Karpas-422 (cell line): ENCODE measurements at regions not wholly inside any gene's neighbourhood (a gene's known extent, or its start where the extent isn't known, plus 50 kb on each side); places are given as distances from the start of the nearest gene placed in this dataset.
"Not testable (repeated sequence)": the region's sequence is repeated elsewhere in the genome, so short reads cannot be mapped to it uniquely, and the experiment has no call there.

Experiments
- DNase-seq: peaks from one replicate; pipeline ENCODE4 v3.0.0-alpha.2; 2015
- H2AFZ ChIP-seq: fragments of 200-600 bp; sonication (generic); 2 replicates; pipeline ENCODE4 v1.6.1; 2014; ENCODE audit warnings: antibody characterized with exemption, low read length, mixed read lengths
- H3K27ac ChIP-seq: fragments of 200-600 bp; sonication (generic); 2 replicates; pipeline ENCODE4 v1.5.1; 2014; ENCODE audit warnings: mild to moderate bottlenecking, low read length, moderate library complexity
- H3K27me3 ChIP-seq: fragments of 200-600 bp; sonication (generic); 2 replicates; pipeline ENCODE4 v1.6.1; 2014; ENCODE audit warnings: low read length, mixed read lengths
- H3K36me3 ChIP-seq: fragments of 200-600 bp; sonication (generic); 2 replicates; pipeline ENCODE4 v1.6.1; 2014; ENCODE audit warnings: low read length, mixed read lengths; ENCODE audit not compliant: insufficient read depth
- H3K4me1 ChIP-seq: fragments of 200-600 bp; sonication (generic); 2 replicates; pipeline ENCODE4 v1.6.1; 2014; ENCODE audit warnings: mild to moderate bottlenecking, low read length, mixed read lengths
- H3K4me2 ChIP-seq: fragments of 200-600 bp; sonication (generic); 2 replicates; pipeline ENCODE4 v1.6.1; 2014; ENCODE audit warnings: low read length, low read depth, mild to moderate bottlenecking; ENCODE audit not compliant: poor library complexity, severe bottlenecking
- H3K4me3 ChIP-seq: fragments of 200-600 bp; sonication (generic); 2 replicates; pipeline ENCODE4 v1.5.1; 2014; ENCODE audit warnings: mild to moderate bottlenecking, antibody characterized with exemption, low read length, mixed read lengths
- H3K79me2 ChIP-seq: fragments of 200-600 bp; sonication (generic); 2 replicates; pipeline ENCODE4 v1.6.1; 2014; ENCODE audit warnings: mild to moderate bottlenecking, low read length, mixed read lengths
- H3K9ac ChIP-seq: fragments of 200-600 bp; sonication (generic); 2 replicates; pipeline ENCODE4 v1.6.0; 2014; ENCODE audit warnings: low read length
- H3K9me2 ChIP-seq: fragments of 200-600 bp; sonication (generic), shearing (Covaris generic); replicated peaks from 2 replicates; pipeline ENCODE4 v1.6.0; 2014; ENCODE audit warnings: mild to moderate bottlenecking, low read length, moderate library complexity; ENCODE audit not compliant: insufficient read depth
- H3K9me3 ChIP-seq: fragments of 300-700, 200-600 bp; sonication (generic); 2 replicates; pipeline ENCODE4 v1.6.1; 2014; ENCODE audit warnings: low read length, mixed read lengths
- H4K20me1 ChIP-seq: fragments of 200-600 bp; sonication (generic); 2 replicates; pipeline ENCODE4 v1.6.1; 2014; ENCODE audit warnings: mild to moderate bottlenecking, antibody characterized with exemption, low read length, low read depth; ENCODE audit not compliant: insufficient read depth

DNA sequence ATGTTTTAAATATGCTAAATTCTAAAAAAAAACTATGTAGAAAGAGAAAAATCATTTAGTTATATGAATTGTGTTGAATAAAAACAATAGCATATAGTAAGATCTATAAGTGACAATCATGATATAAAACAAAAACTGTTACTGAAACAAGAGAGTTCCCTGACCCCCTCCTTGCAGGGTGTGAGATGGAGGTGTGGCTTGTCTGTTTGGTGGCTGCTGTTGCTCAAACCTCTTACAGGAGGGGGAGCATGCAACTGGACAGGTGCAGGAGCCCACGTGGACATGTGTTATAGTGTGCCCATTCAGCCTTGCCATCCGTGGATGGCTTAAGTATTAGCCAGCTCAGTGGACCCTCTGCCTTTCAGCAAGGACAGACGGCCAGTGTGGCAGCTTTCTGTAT lies 206.7 kb downstream of the MOXD1 start:
- H4K20me1 ChIP-seq: no peaks in the 10 kb centered on the region
- H3K27me3 ChIP-seq: no peaks in the 10 kb centered on the region
- no peak overlapping the region for H3K4me2 ChIP-seq
- H3K36me3 ChIP-seq: no peaks in the 10 kb centered on the region
- H3K4me1 ChIP-seq: no peaks in the 10 kb centered on the region
- H3K9me3 ChIP-seq: no peaks in the 10 kb centered on the region
- no peak overlapping the region for H3K9ac ChIP-seq
- H2AFZ ChIP-seq: no peak overlapping the region
- no peaks in the 10 kb centered on the region for H3K9me2 ChIP-seq
- H3K4me3 ChIP-seq: no peak overlapping the region
- no peak for DNase-seq
- no peaks in the 10 kb centered on the region for H3K79me2 ChIP-seq
- H3K27ac ChIP-seq: no peak overlapping the region

- no peak overlapping the region for H3K9ac ChIP-seq
- H3K36me3 ChIP-seq: no peaks in the 10 kb centered on the region
- no peaks in the 10 kb centered on the region for H3K9me3 ChIP-seq
- H3K9me2 ChIP-seq: no peaks in the 10 kb centered on the region
- no peaks in the 10 kb centered on the region for H3K79me2 ChIP-seq
- DNase-seq: no peak
- H3K27me3 ChIP-seq: no peaks in the 10 kb centered on the region
- no peak overlapping the region for H3K4me3 ChIP-seq
- no peaks in the 10 kb centered on the region for H4K20me1 ChIP-seq
- no peaks in the 10 kb centered on the region for H3K4me1 ChIP-seq
- no peak overlapping the region for H2AFZ ChIP-seq
- H3K4me2 ChIP-seq: no peak overlapping the region
- no peak overlapping the region for H3K27ac ChIP-seq
These were observed 208.6 kb downstream of the MOXD1 start for GRCh38 chr6:132192631-132193030.

DNA sequence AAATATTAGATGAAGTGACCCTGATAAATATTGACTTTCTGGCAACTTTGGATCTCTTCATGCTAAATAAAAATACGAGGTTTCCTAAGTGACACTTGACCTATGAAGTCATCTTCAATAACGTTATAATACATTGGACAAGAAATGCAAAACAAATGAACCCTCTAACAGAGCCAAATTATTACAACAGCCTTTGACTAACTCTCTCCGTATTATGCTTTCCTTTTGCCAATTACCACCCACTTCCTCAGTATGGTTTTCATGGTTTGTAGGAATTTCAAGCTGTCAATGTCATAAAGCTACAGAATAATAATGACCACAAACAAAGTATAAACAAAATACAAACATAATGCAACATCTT lies 210.5 kb downstream of the MOXD1 start:
- H3K9me2 ChIP-seq: no peaks in the 10 kb centered on the region
- no peak overlapping the region for H3K9ac ChIP-seq
- no peak overlapping the region for H3K4me2 ChIP-seq
- no peaks in the 10 kb centered on the region for H3K36me3 ChIP-seq
- H3K27me3 ChIP-seq: no peaks in the 10 kb centered on the region
- H3K4me3 ChIP-seq: no peak overlapping the region
- H3K9me3 ChIP-seq: no peaks in the 10 kb centered on the region
- H4K20me1 ChIP-seq: no peaks in the 10 kb centered on the region
- H2AFZ ChIP-seq: no peak overlapping the region
- no peak overlapping the region for H3K27ac ChIP-seq
- no peaks in the 10 kb centered on the region for H3K4me1 ChIP-seq
- H3K79me2 ChIP-seq: no peaks in the 10 kb centered on the region
- no peak for DNase-seq

DNA sequence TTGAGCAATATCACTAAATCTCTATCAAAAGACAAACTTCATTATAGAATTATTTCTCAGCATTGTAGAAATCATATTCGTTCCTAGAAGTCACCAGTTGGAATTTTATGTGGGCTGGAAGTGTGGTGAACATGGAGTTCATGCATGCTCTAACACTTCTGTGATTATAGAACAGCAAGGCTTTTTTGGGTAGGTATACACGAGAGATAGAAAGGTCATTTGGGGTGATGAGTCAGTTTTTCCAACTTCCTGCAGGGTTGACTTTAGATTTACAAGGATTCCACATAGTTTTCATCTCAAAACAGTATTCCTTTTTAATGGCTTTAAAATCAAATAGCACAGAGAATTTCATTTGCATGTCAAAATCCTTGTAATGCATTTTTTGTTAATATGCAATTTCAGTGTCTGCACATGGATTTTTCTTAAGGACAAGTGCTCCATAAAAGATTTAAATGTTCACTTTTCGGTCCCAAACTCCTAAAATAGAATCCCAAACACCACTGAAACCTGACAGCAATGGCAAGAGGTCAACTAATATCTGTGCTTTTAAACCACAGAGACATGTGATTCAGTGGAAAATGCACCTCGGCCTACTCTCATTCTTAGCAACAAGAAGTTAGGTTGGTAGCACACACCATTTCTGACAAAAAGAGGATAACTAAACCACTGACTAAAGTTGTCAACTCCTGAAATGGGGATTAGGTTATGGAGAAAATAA lies 211.0 kb downstream of the MOXD1 start:
- DNase-seq: no peak
- Histone ChIP-seq H3K79me2 (no peaks in the 10 kb centered on the region), H3K9me2 (no peaks in the 10 kb centered on the region), H2AFZ (no peak overlapping the region), H3K4me3 (no peak overlapping the region), H3K9ac (no peak overlapping the region), H3K36me3 (no peaks in the 10 kb centered on the region), H3K4me2 (no peak overlapping the region), H3K27me3 (no peaks in the 10 kb centered on the region), H4K20me1 (no peaks in the 10 kb centered on the region), H3K27ac (no peak overlapping the region), H3K4me1 (no peaks in the 10 kb centered on the region), H3K9me3 (no peaks in the 10 kb centered on the region)

DNA sequence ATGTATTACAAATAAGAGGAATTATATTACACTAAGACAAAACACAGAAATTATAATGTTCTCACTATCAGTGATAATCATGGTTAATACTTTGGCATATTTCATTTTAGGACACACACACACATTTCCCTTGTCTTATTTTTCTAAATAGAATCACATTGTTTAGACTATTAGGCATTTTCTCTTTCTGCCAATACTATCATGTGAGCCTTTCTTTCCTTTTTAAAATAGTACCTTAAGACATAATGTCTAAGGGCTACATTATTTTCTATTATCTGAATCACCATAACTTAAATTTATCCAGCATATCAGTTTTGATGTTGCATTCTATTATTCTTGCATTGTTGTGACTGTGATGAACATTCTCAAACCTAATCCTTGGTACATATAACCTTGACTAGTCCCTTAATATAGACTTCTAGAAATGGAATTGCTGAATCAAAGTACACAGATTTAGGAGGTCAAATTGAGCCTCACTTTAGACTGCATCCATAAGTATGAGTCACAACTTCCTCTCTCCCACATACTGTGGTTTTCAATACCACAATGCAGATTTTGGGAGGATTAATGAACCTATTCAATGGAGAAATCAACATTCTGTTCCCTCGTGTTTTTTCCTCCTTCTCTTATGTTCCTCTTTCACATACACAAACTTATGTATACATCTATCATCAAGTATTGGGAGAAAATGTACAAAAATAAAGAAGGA lies 212.6 kb downstream of the MOXD1 start:
- Histone ChIP-seq H3K9me3 (no peaks in the 10 kb centered on the region), H3K4me1 (no peaks in the 10 kb centered on the region), H3K4me3 (no peak overlapping the region), H3K9ac (no peak overlapping the region), H3K79me2 (no peaks in the 10 kb centered on the region), H3K27me3 (no peaks in the 10 kb centered on the region), H3K27ac (no peak overlapping the region), H3K36me3 (no peaks in the 10 kb centered on the region), H2AFZ (no peak overlapping the region), H3K9me2 (no peaks in the 10 kb centered on the region), H3K4me2 (no peak overlapping the region), H4K20me1 (no peaks in the 10 kb centered on the region)
- no peak for DNase-seq

DNA sequence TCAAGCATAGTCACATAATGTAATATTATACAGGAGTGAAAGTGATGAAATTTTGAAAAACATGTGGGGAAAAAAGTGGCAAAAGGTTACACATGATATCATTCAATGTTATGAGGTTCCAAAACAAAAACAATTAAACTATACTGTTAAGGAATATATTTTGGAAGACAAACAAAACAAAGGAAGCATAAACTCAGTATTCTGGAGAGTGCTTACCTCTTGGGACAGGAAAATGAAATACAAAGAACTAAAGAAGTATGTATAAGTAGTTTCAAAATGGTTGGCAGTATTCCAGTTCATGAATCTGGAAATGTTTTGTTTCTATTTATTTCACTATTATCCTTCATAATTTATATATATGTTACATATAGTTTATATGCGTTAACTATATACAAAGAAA lies 213.5 kb downstream of the MOXD1 start:
- H3K27ac ChIP-seq: no peak overlapping the region
- DNase-seq: no peak
- no peaks in the 10 kb centered on the region for H3K9me2 ChIP-seq
- no peak overlapping the region for H3K4me2 ChIP-seq
- no peaks in the 10 kb centered on the region for H3K4me1 ChIP-seq
- H2AFZ ChIP-seq: no peak overlapping the region
- H3K9me3 ChIP-seq: no peaks in the 10 kb centered on the region
- H4K20me1 ChIP-seq: no peaks in the 10 kb centered on the region
- no peaks in the 10 kb centered on the region for H3K79me2 ChIP-seq
- H3K27me3 ChIP-seq: no peaks in the 10 kb centered on the region
- H3K4me3 ChIP-seq: no peak overlapping the region
- H3K9ac ChIP-seq: no peak overlapping the region
- no peaks in the 10 kb centered on the region for H3K36me3 ChIP-seq

GRCh38 chr6:132184966-132185365 lies 216.3 kb downstream of the MOXD1 start:
- H3K4me2 ChIP-seq, H3K9me3 ChIP-seq, H3K4me3 ChIP-seq, H3K36me3 ChIP-seq, H2AFZ ChIP-seq, H4K20me1 ChIP-seq, H3K79me2 ChIP-seq, H3K9me2 ChIP-seq, H3K9ac ChIP-seq, H3K4me1 ChIP-seq, DNase-seq, H3K27me3 ChIP-seq, H3K27ac ChIP-seq: not testable (repeated sequence)

GRCh38 chr6:132179955-132180354 lies 221.3 kb downstream of the MOXD1 start:
- Histone ChIP-seq H3K27me3 (no peaks in the 10 kb centered on the region), H3K27ac (no peak overlapping the region), H3K9me2 (no peaks in the 10 kb centered on the region), H3K4me2 (no peak overlapping the region), H3K79me2 (no peaks in the 10 kb centered on the region), H3K9ac (no peak overlapping the region), H3K4me3 (no peak overlapping the region), H2AFZ (no peak overlapping the region), H3K36me3 (no peaks in the 10 kb centered on the region), H4K20me1 (no peaks in the 10 kb centered on the region), H3K4me1 (no peaks in the 10 kb centered on the region), H3K9me3 (no peaks in the 10 kb centered on the region)
- no peak for DNase-seq
